Mesendoderm (in vitro differentiated cells): ENCODE measurements at regions not wholly inside any gene's neighbourhood (a gene's known extent, or its start where the extent isn't known, plus 50 kb on each side); places are given as distances from the start of the nearest gene placed in this dataset.

Experiments used
- DNase-seq: peaks from one replicate; pipeline ENCODE4 v3.0.0; 2013
- H2AK5ac ChIP-seq: 2 replicates; pipeline ENCODE4 v1.6.1; 2013; ENCODE audit warnings: low read length, inconsistent platforms
- H2BK120ac ChIP-seq: 2 replicates; pipeline ENCODE4 v1.6.1; 2013; ENCODE audit warnings: low read depth, mild to moderate bottlenecking, low read length, moderate library complexity, mixed read lengths
- H2BK15ac ChIP-seq: replicated peaks from 2 replicates; pipeline ENCODE4 v1.6.1; 2013; ENCODE audit warnings: low read depth, mild to moderate bottlenecking, moderate library complexity
- H2BK5ac ChIP-seq: 2 replicates; pipeline ENCODE4 v1.6.1; 2013; ENCODE audit warnings: low read length, inconsistent platforms
- H3K18ac ChIP-seq: 2 replicates; pipeline ENCODE4 v1.6.1; 2013; ENCODE audit warnings: mild to moderate bottlenecking, low read length, mixed read lengths
- H3K23ac ChIP-seq: one replicate; pipeline ENCODE4 v1.6.1; 2013; ENCODE audit warnings: low read length
- H3K27ac ChIP-seq: 2 replicates; pipeline ENCODE4 v1.5.1; 2013; ENCODE audit warnings: low read depth, mild to moderate bottlenecking, inconsistent platforms, low read length, moderate library complexity
- H3K27me3 ChIP-seq: 2 replicates; pipeline ENCODE4 v1.6.1; 2013; ENCODE audit warnings: low read length, control low read depth, mild to moderate bottlenecking, inconsistent platforms; ENCODE audit not compliant: insufficient read depth, poor library complexity
- H3K36me3 ChIP-seq: 2 replicates; pipeline ENCODE4 v1.6.1; 2013; ENCODE audit warnings: low read length, inconsistent platforms; ENCODE audit not compliant: control insufficient read depth, insufficient read depth
- H3K4ac ChIP-seq: one replicate; pipeline ENCODE4 v1.6.1; 2013; ENCODE audit warnings: low read depth, mild to moderate bottlenecking, low read length, moderate library complexity
- H3K4me1 ChIP-seq: 2 replicates; pipeline ENCODE4 v1.6.1; 2013; ENCODE audit warnings: low read depth, low read length, inconsistent platforms; ENCODE audit not compliant: control insufficient read depth
- H3K4me2 ChIP-seq: 2 replicates; pipeline ENCODE4 v1.6.1; 2013; ENCODE audit warnings: low read length
- H3K4me3 ChIP-seq: 2 replicates; pipeline ENCODE4 v1.5.1; 2013; ENCODE audit warnings: mild to moderate bottlenecking, low read length
- H3K56ac ChIP-seq: one replicate; pipeline ENCODE4 v1.6.1; 2013; ENCODE audit warnings: low read length
- H3K79me1 ChIP-seq: 2 replicates; pipeline ENCODE4 v1.6.1; 2013; ENCODE audit warnings: low read length, inconsistent platforms
- H3K79me2 ChIP-seq: 2 replicates; pipeline ENCODE4 v1.6.1; 2013; ENCODE audit warnings: mild to moderate bottlenecking, low read length; ENCODE audit not compliant: control insufficient read depth, insufficient read depth
- H3K9ac ChIP-seq: 2 replicates; pipeline ENCODE4 v1.6.1; 2013; ENCODE audit warnings: low read length, inconsistent platforms
- H4K5ac ChIP-seq: one replicate; pipeline ENCODE4 v1.6.1; 2013; ENCODE audit warnings: low read length
- H4K8ac ChIP-seq: one replicate; pipeline ENCODE4 v1.6.1; 2013; ENCODE audit warnings: low read depth, mild to moderate bottlenecking, control low read depth, low read length, moderate library complexity
- whole genome bisulfite sequencing: extraction: QIAGEN DNeasy Blood & Tissue Kit; methylation state at CpG from one replicate; pipeline ENCODE4 v1.1.7; 2013; ENCODE audit warnings: low lambda C conversion rate, missing lambda C conversion rate; ENCODE audit not compliant: insufficient coverage; ENCODE audit errors: extremely low coverage; 5-methylcytosine and 5-hydroxymethylcytosine counted together

DNA sequence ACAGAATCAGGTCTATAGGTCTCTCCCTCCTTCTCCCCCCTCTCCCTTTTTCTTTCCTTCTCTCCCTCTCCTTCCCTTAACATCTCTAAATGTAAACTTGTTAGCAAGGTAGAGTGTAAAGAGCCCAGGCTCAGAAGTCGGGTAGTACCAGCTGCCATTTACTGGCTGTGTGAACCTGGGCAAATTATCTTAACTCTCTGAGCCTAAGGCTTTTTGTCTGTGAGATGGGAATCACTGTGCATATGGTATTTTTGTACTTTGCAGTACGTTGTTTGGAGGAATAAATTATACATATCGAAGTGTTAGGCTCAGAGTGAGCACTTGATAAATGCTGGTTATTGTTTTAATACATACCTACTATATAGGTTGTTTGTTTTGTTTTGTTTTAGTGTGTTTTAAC, 154.0 kb downstream of the RBMX2 start:
- H2BK120ac ChIP-seq, result no peak overlapping the region

DNA sequence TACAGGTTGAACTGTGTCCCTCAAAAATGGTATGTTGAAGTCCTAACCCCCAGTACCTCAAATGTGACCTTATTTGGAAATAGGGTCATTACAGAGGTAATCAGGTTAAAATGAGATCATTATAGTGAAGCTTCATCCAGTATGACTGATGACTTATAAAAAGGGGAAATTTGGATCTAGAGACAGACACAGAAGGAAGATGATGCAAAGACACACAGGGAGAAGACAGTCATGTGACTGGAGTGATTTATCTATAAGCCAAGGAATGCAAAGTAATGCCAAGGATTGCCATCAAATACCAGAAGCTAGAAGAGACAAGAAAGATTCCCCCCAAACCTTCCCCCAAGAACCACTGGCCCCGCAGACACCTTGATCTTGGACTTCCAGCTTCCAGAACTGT, 155.2 kb downstream of the RBMX2 start:
- WGBS, result no CpG with 5 or more reads among the region's 1 CpG
- Histone ChIP-seq H4K8ac (no peak overlapping the region), H3K79me2 (no peaks in the 10 kb centered on the region), H3K4me3 (no peak overlapping the region), H3K36me3 (no peaks in the 10 kb centered on the region), H2BK5ac (no peak overlapping the region), H3K9ac (no peak overlapping the region), H3K56ac (no peak overlapping the region), H3K4me1 (no peaks in the 10 kb centered on the region), H3K4me2 (no peak overlapping the region), H2AK5ac (no peak overlapping the region), H3K18ac (no peak overlapping the region), H2BK120ac (no peak overlapping the region), H3K23ac (no peak overlapping the region), H3K27ac (no peak overlapping the region), H2BK15ac (no peak overlapping the region), H3K4ac (no peak overlapping the region), H3K27me3 (no peaks in the 10 kb centered on the region), H4K5ac (no peak overlapping the region), H3K79me1 (no peaks in the 10 kb centered on the region)
- no peak for DNase-seq

More for the DNA sequence above, 154.0 kb downstream of the RBMX2 start:
- no peak overlapping the region for H3K18ac ChIP-seq
- no peak overlapping the region for H2BK15ac ChIP-seq
- H2AK5ac ChIP-seq, result no peak overlapping the region
- H3K56ac ChIP-seq, result no peak overlapping the region
- no peak overlapping the region for H3K9ac ChIP-seq
- H3K23ac ChIP-seq, result no peak overlapping the region
- H3K27ac ChIP-seq, result no peak overlapping the region
- no peaks in the 10 kb centered on the region for H3K79me2 ChIP-seq
- H3K27me3 ChIP-seq, result no peaks in the 10 kb centered on the region
- no peak overlapping the region for H2BK5ac ChIP-seq
- no peak for DNase-seq
- no peak overlapping the region for H3K4ac ChIP-seq
- no peaks in the 10 kb centered on the region for H3K4me1 ChIP-seq
- no peaks in the 10 kb centered on the region for H3K36me3 ChIP-seq
- H3K4me3 ChIP-seq, result no peak overlapping the region
- H3K79me1 ChIP-seq, result no peaks in the 10 kb centered on the region
- no peak overlapping the region for H3K4me2 ChIP-seq
- no peak overlapping the region for H4K8ac ChIP-seq
- H4K5ac ChIP-seq, result no peak overlapping the region
- no CpG with 5 or more reads among the region's 3 CpGs for WGBS

GRCh38 chrX:130560544-130560943, 158.8 kb downstream of the RBMX2 start:
- H2BK5ac ChIP-seq, result no peak overlapping the region
- H2BK15ac ChIP-seq, result no peak overlapping the region
- no peaks in the 10 kb centered on the region for H3K4me1 ChIP-seq
- H3K56ac ChIP-seq, result no peak overlapping the region
- H3K4me3 ChIP-seq, result no peak overlapping the region
- H3K4ac ChIP-seq, result no peak overlapping the region
- no peak for DNase-seq
- no peaks in the 10 kb centered on the region for H3K79me2 ChIP-seq
- H3K4me2 ChIP-seq, result no peak overlapping the region
- H4K8ac ChIP-seq, result no peak overlapping the region
- H3K9ac ChIP-seq, result no peak overlapping the region
- H3K79me1 ChIP-seq, result no peaks in the 10 kb centered on the region
- no peak overlapping the region for H4K5ac ChIP-seq
- no peak overlapping the region for H3K23ac ChIP-seq
- no peaks in the 10 kb centered on the region for H3K36me3 ChIP-seq
- H3K27me3 ChIP-seq, result no peaks in the 10 kb centered on the region
- no peak overlapping the region for H2AK5ac ChIP-seq
- H3K18ac ChIP-seq, result no peak overlapping the region
- no CpG with 5 or more reads among the region's 5 CpGs for WGBS
- H2BK120ac ChIP-seq, result no peak overlapping the region
- no peak overlapping the region for H3K27ac ChIP-seq

DNA sequence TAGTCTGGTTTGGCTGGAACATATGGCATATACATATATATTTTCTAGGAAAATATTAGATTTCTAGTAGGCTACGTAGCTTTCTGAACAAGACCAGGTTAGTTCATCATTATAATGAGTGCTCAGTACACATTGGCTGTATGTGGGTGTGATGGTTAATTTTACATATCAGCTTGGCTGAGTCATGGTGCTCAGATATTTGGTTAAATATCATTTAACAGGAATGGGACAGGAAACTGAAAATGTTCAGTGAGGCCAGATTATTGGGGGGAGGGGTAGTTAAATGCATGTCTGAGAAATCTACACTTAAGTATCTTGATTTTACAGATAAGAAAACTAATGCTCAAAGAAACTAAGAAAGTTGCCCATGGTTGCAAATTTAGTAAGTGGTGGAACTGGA, 160.1 kb downstream of the RBMX2 start:
- Histone ChIP-seq H2BK120ac (no peak overlapping the region), H3K27me3 (no peaks in the 10 kb centered on the region), H3K4ac (no peak overlapping the region), H2AK5ac (no peak overlapping the region), H4K8ac (no peak overlapping the region), H3K9ac (no peak overlapping the region), H3K23ac (no peak overlapping the region), H3K56ac (no peak overlapping the region), H3K79me1 (no peaks in the 10 kb centered on the region), H3K36me3 (no peaks in the 10 kb centered on the region), H2BK5ac (no peak overlapping the region), H4K5ac (no peak overlapping the region), H3K4me3 (no peak overlapping the region), H3K4me2 (no peak overlapping the region), H3K27ac (no peak overlapping the region), H3K4me1 (no peaks in the 10 kb centered on the region), H3K18ac (no peak overlapping the region), H3K79me2 (no peaks in the 10 kb centered on the region), H2BK15ac (no peak overlapping the region)
- WGBS, result no CpG with 5 or more reads among the region's 1 CpG
- no peak for DNase-seq

DNA sequence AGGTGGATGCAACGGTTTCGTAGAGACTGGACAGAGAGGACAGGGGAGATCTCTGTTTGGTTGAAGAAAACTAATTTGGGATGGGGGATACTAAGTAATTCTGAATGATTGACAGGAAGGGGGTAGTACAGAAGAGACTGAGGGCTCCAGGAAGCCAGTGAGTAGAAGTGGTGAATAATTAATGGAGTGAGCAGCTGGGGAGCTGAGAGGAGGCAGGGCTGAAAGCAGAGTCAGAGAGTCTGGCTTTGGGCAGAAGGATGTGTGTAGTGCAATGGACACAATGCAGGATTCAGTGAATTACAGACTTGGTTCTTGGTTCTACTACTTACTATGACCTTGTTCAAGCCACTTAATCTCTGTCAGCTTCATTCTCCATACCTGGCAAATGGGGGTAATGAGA, 161.7 kb downstream of the RBMX2 start:
- no peak overlapping the region for H2BK15ac ChIP-seq
- H3K27me3 ChIP-seq, result no peaks in the 10 kb centered on the region
- no CpG with 5 or more reads among the region's 2 CpGs for WGBS
- H2AK5ac ChIP-seq, result no peak overlapping the region
- no peak overlapping the region for H4K8ac ChIP-seq
- no peak overlapping the region for H2BK5ac ChIP-seq
- no peak overlapping the region for H3K9ac ChIP-seq
- no peak overlapping the region for H3K4ac ChIP-seq
- no peaks in the 10 kb centered on the region for H3K4me1 ChIP-seq
- no peak overlapping the region for H3K18ac ChIP-seq
- no peak overlapping the region for H3K56ac ChIP-seq
- H3K27ac ChIP-seq, result no peak overlapping the region
- H3K79me2 ChIP-seq, result no peaks in the 10 kb centered on the region
- H3K4me3 ChIP-seq, result no peak overlapping the region
- no peak overlapping the region for H3K23ac ChIP-seq
- no peak overlapping the region for H2BK120ac ChIP-seq
- H3K4me2 ChIP-seq, result no peak overlapping the region
- no peak overlapping the region for H4K5ac ChIP-seq
- no peaks in the 10 kb centered on the region for H3K36me3 ChIP-seq
- DNase-seq, result no peak
- no peaks in the 10 kb centered on the region for H3K79me1 ChIP-seq

DNA sequence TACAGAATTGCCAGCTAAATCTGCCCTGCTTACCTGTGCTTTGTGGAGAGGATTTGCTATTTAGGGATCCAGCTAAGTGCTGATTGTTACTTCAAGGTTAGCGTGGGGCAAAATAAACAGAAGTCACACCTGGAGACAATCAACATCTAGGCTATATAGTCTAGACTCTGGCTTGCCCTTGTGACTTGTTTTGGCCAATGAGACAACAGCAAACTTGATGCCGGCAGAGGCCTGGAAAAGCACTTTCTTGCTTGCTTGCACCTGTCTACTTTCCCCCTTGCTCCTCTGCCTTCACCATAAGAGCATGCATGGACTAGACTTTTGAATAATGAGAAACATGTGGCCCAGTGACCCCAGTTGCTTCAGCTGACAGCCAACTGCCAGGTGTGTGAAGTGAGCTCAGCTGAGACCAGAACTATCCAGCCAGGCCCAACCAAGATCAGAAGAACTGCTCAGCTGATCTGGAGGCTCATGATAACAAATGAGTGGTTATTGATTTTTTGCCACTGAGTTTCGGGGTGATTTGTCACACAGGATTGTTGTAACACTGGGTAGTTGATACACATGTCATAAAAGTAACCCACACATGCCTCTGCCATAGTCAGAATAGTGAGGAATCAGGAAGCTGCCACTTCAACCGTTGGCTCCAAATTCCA, 164.4 kb downstream of the RBMX2 start:
- Histone ChIP-seq H3K27ac (no peak overlapping the region), H2BK120ac (no peak overlapping the region), H3K4me2 (no peak overlapping the region), H3K23ac (no peak overlapping the region), H3K27me3 (no peaks in the 10 kb centered on the region), H3K18ac (no peak overlapping the region), H3K4me3 (no peak overlapping the region), H3K36me3 (no peaks in the 10 kb centered on the region), H4K5ac (no peak overlapping the region), H3K9ac (no peak overlapping the region), H2AK5ac (no peak overlapping the region), H3K79me1 (no peaks in the 10 kb centered on the region), H3K4ac (no peak overlapping the region), H2BK15ac (no peak overlapping the region), H3K56ac (no peak overlapping the region), H3K79me2 (no peaks in the 10 kb centered on the region), H2BK5ac (no peak overlapping the region), H4K8ac (no peak overlapping the region), H3K4me1 (no peaks in the 10 kb centered on the region)
- no CpG with 5 or more reads among the region's 4 CpGs for WGBS
- DNase-seq, result peak; percentile 41
